Activated CD4-positive, alpha-beta T cell treated with anti-CD3 and anti-CD28 coated beads for 4 hours (primary cell): ENCODE measurements at regions not wholly inside any gene's neighbourhood (a gene's known extent, or its start where the extent isn't known, plus 50 kb on each side); places are given as distances from the start of the nearest gene placed in this dataset.

Experiments
- DNase-seq, 2 donors: peaks; one replicate each; pipeline ENCODE4 v3.0.0-alpha.2; 2020

- DNase-seq = no peak
Observed at GRCh38 chrX:14476205-14476604, 53.1 kb upstream of the GLRA2 start.

DNA sequence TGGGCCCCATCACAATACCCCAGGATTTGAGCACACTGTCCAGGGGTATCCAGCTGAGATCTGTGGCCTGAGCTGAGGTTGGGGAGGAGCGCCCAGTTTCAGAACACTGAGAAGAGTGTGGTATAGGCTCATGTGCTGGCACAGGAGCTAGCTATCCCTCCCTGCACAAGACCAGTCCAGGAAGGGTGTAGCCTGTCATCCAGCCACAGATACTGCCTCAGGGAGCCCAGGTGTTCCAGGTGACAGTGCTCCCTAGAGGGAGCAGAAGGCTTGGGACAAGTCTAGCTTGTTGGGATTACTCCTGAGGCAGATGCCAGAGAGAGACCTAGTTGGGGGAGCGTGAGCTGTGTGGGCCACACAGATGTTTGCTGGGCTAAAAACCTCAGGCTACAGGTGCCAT lies 79.6 kb upstream of the GLRA2 start:
- no peak for DNase-seq

DNA sequence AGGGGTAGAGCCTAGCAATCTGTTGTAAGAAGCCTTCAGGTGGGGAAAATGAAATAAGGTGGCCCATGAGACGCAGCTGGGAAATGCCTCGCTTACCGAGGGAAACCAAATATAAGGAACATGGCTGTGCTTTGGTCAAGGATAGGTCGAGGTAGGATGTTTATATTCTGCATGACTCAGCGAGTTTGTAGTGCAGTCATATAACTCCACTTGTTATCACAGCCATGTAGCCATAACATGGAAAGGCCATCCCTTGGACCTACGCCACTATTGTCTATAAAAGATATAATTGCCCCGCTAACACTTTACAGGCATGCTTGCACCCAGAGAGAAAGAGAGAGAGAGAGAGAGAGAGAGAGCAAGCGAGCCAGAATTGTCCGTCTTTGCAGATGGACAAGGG lies 80.9 kb upstream of the GLRA2 start:
- DNase-seq = no peak

DNA sequence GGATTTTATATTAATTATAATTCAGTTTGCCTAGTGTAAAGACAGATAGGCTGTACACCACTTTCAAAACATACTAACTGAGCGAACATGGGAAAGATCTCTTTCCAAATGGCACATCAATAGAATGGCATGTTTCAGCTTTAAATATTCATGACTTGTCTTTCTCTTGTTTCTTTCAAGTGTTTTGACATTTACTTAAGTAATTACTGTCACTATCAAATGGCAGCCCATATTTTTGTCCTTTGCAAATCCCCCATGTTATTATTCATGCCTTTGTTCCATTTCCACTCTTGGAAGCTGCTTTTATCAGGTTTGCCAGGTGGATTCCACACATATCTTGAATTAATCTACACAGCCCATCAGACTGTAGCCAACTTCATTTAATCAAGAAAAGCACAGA lies 89.2 kb upstream of the GLRA2 start:
- no peak for DNase-seq

GRCh38 chrX:14427614-14428013 lies 101.7 kb upstream of the GLRA2 start:
- no peak for DNase-seq

- DNase-seq = no peak
Observed at GRCh38 chrX:14420841-14421240, 108.5 kb upstream of the GLRA2 start.

DNA sequence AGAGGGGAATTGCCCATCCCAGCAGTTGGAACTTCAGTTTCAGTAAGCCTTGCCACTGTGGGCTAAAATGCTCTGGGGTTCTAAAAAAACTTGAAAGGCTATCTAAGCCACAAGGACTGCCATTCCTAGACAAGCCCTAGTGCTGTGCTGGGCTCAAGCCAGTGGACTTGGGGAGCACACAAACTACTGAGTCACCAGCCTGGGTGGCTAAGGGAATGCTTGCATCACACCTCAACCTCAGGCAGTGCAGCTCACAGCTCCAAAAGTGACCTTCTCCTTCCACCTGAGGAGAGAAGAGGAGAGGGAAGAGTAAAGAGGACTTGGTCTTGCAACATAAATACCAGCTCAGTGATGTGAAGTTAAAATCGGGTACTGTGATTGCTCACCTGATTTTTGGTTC lies 116.7 kb upstream of the GLRA2 start:
- DNase-seq = no peak

- DNase-seq = no peak
Observed at GRCh38 chrX:14411326-14411725, 118.0 kb upstream of the GLRA2 start.

DNA sequence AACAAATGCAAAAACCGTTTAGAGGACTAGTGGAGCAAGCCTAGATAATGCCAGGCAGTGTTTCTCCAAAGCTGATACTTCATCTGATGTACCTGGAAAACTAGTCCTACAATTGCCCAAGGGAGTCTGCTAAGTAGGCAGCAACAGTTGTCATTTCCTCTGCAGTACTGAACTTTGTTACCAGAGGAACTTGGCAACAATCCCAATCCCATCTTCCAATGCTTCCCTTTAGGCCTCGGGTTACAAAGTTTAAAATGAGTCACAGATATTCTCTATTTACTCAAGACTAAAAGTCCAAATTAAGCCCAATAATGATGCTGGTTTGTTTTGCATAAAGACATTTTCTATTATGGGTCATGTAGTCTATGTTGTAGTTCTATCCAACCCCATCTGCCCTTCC lies 120.0 kb upstream of the GLRA2 start:
- no peak for DNase-seq

GRCh38 chrX:14406225-14406624 lies 123.1 kb upstream of the GLRA2 start:
- DNase-seq = no peak

DNA sequence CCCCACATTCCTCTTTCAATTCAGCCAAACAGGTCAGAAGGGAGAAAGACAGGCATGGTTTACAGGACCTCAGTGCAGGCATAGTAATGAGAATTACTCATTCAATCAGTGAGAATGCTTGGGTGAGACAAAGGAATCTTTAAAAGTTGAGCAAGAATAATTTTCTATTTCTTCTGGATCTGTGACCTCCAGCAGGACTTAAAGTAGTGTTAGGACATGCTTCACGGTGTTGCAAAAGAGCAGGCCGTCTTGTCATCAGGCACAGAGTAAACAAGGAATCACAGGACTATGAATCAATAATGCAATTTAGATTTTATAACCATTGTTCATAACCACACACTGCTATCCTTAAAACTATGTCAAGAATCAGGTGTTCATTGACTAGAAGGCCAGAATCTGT lies 130.6 kb upstream of the GLRA2 start:
- no peak for DNase-seq

GRCh38 chrX:14389682-14390081 lies 139.7 kb upstream of the GLRA2 start:
- no peak for DNase-seq

DNA sequence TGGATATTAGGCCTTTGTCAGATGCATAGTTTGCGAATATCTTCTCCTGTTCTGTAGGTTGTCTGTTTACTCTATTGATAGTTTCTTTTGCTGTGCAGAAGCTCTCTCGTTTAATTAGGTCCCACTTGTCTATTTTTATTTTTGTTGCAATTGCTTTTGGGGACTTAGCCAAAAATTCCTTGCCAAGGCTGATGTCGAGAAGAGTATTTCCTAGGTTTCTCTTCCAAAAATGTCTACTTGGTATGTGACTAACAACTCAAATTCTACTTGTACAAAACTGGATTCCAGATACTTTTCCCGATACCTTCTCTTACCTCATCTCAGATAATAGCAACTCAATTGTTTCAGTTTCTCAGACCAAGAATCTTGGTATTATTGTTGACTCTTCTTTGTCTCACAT lies 142.4 kb upstream of the GLRA2 start:
- DNase-seq = no peak

DNA sequence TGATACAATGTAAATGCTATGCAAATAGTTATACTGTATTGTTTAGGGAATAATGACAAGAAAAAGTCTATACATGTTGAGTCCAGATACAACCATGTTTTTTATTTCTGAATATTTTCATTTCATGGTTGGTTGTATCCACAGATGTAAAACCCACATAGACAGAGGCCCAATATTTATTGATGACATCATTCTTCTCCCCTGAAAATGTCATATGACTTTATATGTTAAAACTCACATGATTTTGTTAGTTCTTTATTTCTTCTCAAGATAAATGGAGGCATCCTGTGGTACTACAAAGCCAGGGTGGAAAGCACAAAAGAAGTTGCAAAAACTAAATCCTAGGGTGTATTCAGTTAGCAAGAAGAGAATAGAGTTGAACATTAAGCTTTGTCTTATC lies 149.3 kb upstream of the GLRA2 start:
- DNase-seq = no peak

DNA sequence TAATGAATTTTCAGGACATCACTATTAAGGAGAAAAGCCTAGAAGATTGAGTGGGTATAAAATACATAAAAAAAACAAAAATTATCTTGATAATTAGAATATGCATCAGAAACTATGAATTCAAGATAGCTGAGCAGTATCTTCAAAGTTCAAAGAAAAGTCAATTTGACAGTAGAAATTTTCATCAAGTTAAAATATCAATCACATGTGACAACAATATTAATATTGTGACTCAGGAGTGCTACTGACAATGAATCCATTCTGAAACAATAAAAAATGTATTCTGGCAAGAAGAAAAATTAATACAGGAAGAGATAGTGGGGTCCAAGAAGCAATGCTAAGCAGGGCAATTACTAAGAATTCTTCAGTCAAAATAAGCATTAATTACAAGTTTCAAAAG lies 151.9 kb upstream of the GLRA2 start:
- no peak for DNase-seq

- no peak for DNase-seq
Observed at GRCh38 chrX:14363728-14364127, 165.6 kb upstream of the GLRA2 start.

DNA sequence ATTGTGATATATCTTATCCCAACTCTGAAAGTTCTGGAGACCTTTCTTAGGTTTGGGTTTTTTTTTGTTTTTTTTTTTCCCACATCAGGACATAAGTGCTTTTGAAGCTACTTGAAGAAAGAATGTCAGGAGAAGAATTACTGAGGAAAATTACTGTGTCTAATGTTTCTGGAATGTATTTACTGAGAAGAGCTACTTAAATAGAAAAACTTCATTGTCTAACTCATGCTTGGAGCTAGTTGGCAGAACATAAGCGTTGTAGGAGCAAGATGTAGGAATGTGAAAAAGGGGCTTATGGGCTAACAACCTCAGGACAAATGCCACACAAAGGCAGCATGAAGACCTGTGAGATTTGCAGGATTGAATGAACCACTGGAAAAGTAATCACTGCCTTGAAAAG lies 166.6 kb upstream of the GLRA2 start:
- DNase-seq = no peak

DNA sequence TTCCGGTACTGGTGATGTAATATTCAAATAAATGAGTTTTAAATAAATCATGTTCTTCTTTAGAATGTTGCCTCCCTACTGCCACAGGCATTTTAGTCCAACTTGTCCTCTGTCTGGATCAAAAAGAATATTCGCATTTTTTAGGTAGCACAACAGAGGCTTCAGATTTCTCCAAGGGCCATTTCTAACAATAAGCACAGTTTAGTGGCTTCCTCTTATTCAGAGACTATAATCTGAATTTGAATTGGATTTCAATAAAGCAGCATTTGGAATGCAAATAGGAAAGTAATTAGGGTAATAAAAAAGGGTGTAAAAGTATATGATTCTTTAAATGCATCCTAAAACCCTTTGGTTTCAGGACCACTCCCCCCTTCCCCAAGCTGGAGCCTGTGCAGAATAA lies 167.9 kb upstream of the GLRA2 start:
- DNase-seq = no peak

DNA sequence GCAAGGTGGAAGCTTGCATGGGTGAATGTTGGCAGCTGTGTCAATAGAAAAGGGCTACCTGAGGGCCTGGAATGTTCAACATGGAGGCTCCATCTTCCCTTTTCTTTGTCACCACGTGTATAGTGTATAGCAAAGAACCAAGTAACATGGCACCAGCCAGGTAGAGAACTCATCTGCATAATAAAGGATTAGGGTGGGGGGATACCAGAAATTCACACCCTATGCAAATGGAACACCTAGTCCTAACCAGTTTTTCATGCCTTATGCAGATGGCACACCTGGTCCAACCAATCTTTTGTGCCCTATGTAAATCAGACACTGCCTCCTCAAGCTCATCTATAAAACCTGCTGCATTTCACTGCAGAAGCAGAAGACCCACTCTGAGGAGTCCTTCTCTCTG lies 169.6 kb upstream of the GLRA2 start:
- DNase-seq = no peak

GRCh38 chrX:14359316-14359715 lies 170.0 kb upstream of the GLRA2 start:
- DNase-seq = no peak

- no peak for DNase-seq
Observed at GRCh38 chrX:14357314-14357713, 172.0 kb upstream of the GLRA2 start.

GRCh38 chrX:14356401-14356800 lies 172.9 kb upstream of the GLRA2 start:
- no peak for DNase-seq

DNA sequence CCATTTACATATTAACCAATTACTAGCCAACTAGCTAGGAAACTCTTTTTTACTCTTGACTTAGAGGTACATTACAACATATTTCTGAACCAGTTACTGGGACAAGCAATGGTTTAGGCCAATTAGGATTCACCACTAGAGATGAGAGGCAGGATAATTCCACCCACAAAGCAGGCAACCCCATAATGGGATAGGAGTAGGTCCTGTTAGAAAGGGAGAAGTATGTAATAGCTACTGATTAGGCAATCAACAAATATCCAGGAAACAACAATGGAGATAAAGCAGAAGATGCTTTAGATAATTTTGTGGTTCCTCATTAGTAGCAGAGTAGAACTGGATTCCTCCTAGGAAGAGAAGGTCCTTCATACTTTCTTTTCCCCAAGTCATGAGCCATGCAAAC lies 173.8 kb upstream of the GLRA2 start:
- DNase-seq = no peak

- no peak for DNase-seq
Observed at GRCh38 chrX:14354521-14354920, 174.8 kb upstream of the GLRA2 start.

DNA sequence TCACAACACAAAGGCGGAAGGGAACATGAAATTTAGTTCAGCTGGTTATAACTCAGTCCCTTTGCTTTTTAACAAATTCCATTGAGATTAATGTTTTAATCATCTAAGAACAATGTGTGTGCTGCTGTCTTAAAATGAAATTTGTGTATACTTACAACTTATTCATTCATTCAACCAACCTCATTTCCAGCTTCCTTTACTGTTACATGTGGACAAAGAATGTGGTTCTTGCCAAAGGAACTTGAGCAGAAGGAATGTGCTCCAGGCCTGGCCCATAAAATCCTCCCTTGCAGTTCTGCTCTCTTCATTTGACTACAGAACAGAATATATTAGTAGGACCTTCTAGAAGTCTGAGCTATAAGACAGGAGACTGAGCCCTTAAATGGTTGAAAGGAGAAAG lies 176.8 kb upstream of the GLRA2 start:
- no peak for DNase-seq

DNA sequence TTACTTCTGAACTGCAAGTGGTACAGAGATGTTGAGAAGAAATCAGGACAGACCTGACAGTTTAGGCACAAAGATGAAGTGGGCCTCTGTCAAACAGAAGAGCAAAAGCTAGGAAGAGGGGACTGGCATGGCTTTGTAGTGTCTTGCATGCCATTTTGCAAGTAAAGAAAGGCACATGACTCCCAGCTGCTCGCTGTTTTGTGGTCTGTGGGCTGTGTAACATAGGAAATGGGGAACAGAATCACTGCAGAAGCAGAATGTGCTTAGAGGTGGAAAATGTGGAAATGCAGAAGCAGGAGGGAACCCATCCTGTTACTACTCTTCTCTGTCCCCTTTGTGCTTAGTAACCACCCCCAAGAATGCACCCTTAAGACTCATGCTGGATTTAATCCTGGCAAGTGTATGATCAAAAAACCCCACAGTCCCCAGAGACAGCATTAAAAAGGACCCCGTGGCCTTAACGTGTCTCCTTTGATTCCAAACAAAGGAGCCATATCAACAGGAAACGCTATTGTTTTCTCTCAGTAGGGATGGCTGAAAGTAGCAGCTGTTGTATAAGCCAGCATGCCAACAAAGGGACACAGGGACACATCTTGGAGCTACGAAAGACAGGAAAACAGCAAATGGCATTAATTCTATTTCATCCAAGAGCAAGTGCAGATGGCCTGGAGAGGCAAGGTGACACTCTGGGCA lies 177.6 kb upstream of the GLRA2 start:
- DNase-seq = no peak
